ENCODE measurements at regions not wholly inside any gene's neighbourhood (a gene's known extent, or its start where the extent isn't known, plus 50 kb on each side); places are given as distances from the start of the nearest gene placed in this dataset.
"Not testable (repeated sequence)": the region's sequence is repeated elsewhere in the genome, so short reads cannot be mapped to it uniquely, and the experiment has no call there.

DNA sequence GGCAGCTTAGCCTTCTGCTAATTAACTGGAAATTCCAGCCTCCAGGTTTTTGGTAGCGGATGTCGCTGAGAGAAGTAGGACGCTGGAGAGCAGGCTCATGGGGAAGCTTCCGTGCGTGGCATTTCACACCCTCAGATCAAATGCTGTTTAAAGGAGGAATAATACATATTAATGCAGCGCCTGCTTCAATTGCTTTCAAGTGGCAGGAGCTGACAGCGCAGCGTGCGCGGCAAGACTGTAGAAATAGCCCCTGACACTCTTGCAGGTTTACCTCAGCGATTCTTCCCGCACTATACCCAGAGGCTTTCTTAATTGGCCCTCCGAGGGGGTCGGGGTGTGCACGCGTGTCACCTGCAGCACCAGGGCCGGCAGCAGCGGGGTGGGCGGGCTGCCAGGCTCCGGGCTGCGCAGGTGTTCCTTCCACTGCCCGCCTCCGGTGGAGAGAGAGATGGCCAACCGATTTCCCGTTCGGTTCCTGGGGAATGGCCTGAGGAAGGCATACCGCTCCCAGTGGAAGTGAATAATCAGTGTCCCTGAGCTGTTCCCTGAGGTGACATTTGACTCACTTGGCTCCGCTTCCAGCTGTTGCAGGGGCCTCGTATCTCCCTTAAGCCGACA is 427.9 kb downstream of the KCTD16 start:
- peak overlapping the region; percentile 21 for H3K4me3 ChIP-seq (ENCODE audit: low read depth, low read length)
- TF ChIP-seq, protein P1, sequence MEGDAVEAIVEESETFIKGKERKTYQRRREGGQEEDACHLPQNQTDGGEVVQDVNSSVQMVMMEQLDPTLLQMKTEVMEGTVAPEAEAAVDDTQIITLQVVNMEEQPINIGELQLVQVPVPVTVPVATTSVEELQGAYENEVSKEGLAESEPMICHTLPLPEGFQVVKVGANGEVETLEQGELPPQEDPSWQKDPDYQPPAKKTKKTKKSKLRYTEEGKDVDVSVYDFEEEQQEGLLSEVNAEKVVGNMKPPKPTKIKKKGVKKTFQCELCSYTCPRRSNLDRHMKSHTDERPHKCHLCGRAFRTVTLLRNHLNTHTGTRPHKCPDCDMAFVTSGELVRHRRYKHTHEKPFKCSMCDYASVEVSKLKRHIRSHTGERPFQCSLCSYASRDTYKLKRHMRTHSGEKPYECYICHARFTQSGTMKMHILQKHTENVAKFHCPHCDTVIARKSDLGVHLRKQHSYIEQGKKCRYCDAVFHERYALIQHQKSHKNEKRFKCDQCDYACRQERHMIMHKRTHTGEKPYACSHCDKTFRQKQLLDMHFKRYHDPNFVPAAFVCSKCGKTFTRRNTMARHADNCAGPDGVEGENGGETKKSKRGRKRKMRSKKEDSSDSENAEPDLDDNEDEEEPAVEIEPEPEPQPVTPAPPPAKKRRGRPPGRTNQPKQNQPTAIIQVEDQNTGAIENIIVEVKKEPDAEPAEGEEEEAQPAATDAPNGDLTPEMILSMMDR (IDR thresholded peaks at IDR 0.05; ENCODE audit: low read depth, low read length): no peak
- in situ Hi-C loops (cut with HindIII; ENCODE audit: low sequenced_read_pairs): no loop called here

DNA sequence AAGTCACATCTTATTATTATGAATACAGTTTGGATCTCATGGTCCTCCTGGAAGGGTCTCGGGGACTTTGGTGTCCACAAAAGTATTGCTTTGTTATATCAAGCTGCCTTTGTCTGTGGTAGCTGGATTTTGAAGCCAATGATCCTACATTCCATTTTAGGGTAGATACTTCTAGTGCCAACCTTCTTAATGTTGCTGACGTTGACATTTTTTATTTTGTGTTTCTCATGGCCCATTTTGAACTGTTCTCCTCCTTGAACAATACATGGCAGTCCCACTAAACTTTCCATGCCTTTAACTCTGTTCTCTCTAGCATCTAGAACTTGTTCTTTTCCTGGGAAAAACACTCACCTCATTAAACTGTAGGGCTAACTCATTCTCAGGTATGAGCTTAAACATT is 425.8 kb downstream of the KCTD16 start:
- no peak for DNase-seq (ENCODE audit: low read depth, low spot score)
- in situ Hi-C loops (cut with HindIII; ENCODE audit: low sequenced_read_pairs): no loop called here
- no peak overlapping the region for H3K4me3 ChIP-seq (ENCODE audit: low read depth, low read length)
- TF ChIP-seq, protein P1 (IDR thresholded peaks at IDR 0.05; ENCODE audit: low read depth, low read length): no peak

More for the DNA sequence above, 427.9 kb downstream of the KCTD16 start:
- no peak for DNase-seq (ENCODE audit: low read depth, low spot score)

DNA sequence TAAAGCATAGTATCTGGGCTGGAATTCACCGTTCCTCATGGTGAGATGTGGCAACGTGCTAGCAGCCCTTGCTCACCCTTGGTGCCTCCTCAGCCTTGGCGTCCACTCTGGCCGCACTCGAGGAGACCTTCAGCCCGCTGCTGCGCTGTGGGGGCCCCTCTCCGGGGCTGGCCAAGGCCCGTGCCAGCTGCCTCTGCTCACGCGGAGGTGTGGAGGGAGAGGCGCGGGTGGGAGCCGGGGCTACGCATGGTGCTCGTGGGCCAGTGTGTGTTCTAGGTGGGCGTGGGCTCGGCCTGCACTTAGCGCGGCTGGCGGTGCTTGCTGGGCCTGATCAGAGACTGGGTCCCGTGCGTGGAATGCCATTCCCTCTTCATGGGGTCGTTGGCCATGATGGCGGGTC is 424.2 kb downstream of the KCTD16 start:
- DNase-seq (ENCODE audit: low read depth, low spot score): no peak
- TF ChIP-seq, protein P1 (IDR thresholded peaks at IDR 0.05; ENCODE audit: low read depth, low read length): no peak
- in situ Hi-C loops (cut with HindIII; ENCODE audit: low sequenced_read_pairs): no loop called here
- no peak overlapping the region for H3K4me3 ChIP-seq (ENCODE audit: low read depth, low read length)

DNA sequence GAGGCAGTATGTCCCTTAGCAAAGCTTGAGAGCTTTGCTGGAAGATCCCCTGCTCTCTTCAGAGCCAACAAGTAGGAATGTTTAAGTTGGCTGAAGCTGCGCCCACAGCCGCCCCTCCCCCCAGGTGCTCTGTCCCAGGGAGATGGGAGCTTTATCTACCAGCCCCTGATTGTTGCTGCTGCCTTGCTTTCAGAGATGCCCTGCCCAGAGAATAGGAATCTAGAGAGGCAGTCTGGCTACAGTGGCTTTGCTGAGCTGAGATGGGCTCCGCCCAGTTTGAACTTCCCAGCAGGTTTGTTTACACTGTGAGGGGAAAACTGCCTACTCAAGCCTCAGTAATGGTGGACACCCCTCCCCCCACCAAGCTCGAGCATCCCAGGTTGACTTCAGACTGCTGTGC is 423.6 kb downstream of the KCTD16 start:
- H3K4me3 ChIP-seq (ENCODE audit: low read depth, low read length); DNase-seq (ENCODE audit: low read depth, low spot score); in situ Hi-C loops (cut with HindIII; ENCODE audit: low sequenced_read_pairs): not testable (repeated sequence)

DNA sequence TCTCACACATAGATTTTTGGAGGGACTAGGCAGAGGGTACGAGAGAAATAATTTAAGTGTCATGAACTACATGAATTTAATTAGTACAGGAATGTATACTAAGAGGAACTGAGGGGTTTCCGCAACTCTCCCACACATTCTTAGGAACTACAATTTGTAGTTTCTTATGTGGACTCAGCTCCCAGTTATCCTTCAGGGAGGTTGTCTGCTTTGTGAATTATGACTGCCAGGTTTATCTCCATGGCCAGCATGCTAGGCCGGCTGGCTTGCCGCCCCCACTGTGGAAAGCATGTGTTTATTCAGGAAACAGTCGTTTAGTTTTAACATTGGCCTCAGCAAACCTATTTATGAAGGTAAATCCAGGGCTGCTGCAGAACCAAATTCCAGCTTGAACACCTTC is 415.0 kb downstream of the KCTD16 start:
- in situ Hi-C loops (cut with HindIII; ENCODE audit: low sequenced_read_pairs): no loop called here
- TF ChIP-seq, protein P1 (IDR thresholded peaks at IDR 0.05; ENCODE audit: low read depth, low read length): no peak
- no peak for DNase-seq (ENCODE audit: low read depth, low spot score)
- H3K4me3 ChIP-seq (ENCODE audit: low read depth, low read length): no peak overlapping the region

DNA sequence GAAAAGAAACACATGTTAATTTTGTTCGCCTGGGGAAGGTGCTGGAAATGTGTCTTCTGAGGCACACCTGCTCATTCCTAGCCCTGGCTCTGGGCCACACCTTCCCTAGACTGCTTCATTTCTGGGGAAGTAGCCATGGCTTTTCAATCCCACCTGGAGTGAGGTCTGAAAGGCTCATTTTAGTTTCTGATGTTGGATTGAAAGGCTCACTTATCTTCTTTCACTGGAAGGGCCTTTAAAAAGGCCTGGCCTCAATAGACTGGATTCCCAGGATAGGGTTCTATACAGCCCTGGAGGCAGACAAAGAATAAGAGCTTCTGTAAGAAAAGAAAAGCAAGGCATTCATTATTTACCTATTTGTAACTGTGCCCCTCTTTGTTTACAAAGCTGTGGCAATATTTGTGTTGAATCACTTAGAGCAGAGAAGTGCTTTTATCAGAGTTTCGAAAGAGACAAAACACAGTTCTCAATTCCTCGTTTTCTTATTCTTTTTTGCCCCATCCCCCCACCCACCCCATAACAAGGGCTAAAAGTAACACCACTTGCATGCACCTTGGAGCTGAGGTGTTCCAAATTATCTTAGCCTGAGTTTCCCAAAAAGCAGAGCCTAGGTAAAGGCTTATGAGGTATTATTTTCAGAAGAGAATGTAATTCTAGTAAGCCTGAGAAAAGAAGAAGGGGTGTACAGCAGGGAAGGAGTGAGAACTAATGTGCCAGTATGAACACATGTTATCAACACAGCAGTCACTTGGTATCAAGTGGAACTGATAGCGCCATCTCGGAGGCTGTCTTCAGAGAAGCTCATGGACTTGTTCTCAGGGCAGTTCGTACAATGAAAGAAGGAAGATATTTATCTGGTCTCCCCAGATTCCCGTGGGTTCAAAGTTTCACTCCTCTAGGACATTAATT is 413.1 kb downstream of the KCTD16 start:
- in situ Hi-C loops (cut with HindIII; ENCODE audit: low sequenced_read_pairs): no loop called here

More for the DNA sequence above, 413.1 kb downstream of the KCTD16 start:
- DNase-seq (ENCODE audit: low read depth, low spot score): no peak
- TF ChIP-seq, protein P1 (IDR thresholded peaks at IDR 0.05; ENCODE audit: low read depth, low read length): no peak
- no peak overlapping the region for H3K4me3 ChIP-seq (ENCODE audit: low read depth, low read length)
